Effector CD8-positive, alpha-beta T cell (primary cell): ENCODE measurements at regions not wholly inside any gene's neighbourhood (a gene's known extent, or its start where the extent isn't known, plus 50 kb on each side); places are given as distances from the start of the nearest gene placed in this dataset.
"Not testable (repeated sequence)": the region's sequence is repeated elsewhere in the genome, so short reads cannot be mapped to it uniquely, and the experiment has no call there.

Experiments used
- DNase-seq: peaks from one replicate; lab custom pipeline; 2025; lab: John Stamatoyannopoulos, UW

DNA sequence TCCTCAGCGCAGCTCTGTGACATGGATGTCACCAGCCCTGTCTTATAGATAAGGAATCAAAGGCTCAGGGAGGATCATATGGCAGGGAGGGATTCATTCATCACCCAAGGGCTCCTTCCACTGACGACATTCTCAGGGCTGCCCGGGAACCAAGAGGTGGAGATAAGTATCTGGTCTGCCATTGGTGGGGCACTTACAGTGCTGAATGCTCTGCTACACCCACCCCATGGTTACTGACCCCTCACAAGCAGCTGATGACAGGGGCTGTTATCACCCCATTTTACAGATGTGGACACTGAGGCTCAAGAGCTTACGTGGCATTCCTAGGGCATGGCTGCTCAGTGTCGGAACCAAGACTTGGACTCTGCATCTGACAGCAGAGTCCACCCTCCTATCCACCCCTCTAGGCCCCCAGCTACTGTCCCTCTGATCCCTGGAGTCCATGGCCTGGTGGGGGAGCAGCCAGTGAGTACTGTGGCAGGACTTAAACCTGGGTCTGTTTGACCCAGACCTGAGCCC is 155.1 kb downstream of the PTPRU start:
- no peak for DNase-seq

DNA sequence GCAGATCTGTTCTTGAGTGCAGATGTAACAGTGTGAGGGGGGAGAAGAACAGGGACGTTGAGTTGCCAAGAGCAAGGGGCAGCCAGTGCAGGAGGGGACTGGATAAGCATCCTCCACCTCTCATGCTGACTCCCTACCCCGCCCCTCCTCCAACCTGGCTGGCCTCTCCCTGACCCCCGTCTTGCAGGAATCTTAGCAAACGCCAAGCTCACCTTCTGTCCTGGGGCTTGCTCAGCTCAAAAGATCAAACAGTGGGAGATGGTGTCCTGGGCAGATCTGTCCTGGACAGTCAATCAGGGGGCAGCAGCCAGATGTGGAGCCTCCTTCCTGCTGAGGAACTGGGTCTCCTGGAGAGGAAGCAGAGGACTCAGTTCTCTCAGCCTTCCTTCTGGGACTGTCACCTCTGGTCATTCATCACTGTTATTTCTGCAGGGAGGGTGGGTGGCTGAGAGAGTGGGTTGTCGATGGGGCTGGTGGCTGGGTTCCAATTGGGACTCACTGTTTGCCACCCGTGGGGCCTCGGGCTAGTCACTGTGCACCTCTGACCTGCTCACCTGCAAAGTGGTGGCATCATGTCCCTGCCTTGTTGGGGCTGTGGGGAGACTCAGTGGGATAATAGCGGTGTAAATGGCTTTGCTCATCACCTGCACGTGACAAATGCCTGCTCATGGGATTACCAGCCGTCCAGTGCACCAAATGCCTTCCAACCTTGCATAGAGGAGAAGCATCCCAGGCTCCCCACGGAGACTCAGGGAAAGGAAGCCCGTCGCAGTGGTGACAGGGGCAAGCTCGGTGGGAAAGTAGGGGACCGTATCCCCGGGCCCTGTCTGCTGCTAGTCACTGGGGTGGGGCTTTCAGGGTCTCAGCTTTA is 154.4 kb downstream of the PTPRU start:
- DNase-seq: no peak

DNA sequence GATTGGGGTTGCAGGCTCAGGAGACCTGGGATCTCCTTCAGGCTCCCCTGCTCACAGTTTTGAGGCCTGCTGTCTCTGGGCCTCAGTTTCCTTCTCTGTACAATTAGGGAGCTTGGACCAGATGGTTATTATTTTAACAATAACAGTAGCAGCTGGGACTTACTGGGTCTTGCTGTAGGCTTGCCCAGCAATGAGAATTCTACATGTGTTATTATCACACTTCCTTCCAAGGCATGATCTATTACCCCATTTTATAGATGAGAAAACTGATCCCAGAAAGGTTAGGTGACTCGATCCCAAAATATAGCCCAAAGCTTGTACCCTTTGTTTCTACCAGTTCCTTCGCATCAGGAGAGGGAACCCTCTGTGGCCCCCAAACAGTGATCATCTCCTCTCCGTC is 153.8 kb downstream of the PTPRU start:
- no peak for DNase-seq

DNA sequence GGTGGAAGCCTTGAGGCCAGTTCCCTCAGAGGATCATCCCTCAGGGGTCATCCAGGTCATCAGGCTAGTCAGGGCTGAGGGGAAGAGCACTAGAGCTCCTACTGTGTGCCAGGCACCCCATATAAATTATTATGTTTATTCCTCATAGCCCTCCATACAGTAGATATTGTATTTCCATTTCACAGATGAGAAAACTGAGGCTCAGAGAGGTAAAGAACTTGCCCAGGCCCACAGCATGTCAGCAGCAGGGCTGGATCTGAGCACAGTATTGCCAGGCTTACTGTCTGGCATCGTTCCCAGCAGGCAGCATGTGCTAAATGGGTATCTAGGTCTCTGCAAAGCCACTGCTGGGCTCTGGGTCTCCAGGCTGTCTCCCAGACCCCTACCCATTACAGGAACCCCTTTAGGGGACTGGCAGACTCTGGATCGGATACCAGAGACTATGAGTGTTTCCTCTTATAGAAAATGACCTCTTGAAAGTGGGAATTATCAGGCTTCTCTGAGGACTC is 153.3 kb downstream of the PTPRU start:
- no peak for DNase-seq

DNA sequence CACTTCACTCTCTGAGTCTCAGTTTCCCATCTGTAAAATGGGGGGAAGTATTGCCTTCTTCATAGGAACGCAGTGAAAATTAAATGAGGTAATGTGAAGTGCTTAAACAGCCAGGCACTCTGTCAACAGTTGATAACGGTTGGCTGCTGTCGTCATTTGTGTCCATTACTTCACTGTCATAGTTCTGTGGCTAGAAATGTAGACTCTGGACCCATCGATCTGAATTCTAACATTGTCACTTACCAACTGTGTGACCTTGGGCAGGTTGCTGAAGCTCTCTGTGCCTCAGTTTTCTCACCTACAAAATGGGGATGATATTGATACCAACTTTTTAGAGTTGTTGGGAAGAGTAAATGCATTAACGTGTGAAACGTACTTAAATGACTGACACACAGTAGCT is 152.6 kb downstream of the PTPRU start:
- DNase-seq: no peak

DNA sequence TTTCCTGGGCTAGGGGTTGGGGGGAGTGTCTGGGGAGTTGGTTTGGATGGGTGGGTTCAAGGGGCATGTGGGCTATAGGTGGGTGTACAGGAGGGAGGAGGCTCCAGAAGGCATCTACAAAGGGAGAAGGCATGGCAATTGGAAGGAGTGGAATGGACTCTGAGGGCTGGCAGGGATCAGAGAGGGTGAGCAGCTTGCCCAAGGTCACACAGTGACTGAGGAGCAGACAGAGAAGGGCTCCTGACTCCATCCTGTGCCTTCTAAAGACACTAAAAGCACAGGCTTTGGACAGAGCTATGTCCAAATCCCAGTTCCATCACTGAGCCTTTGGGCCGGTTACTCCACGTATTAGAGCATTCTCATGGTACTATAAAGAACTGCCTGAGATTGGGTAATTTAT is 151.8 kb downstream of the PTPRU start:
- DNase-seq: no peak

DNA sequence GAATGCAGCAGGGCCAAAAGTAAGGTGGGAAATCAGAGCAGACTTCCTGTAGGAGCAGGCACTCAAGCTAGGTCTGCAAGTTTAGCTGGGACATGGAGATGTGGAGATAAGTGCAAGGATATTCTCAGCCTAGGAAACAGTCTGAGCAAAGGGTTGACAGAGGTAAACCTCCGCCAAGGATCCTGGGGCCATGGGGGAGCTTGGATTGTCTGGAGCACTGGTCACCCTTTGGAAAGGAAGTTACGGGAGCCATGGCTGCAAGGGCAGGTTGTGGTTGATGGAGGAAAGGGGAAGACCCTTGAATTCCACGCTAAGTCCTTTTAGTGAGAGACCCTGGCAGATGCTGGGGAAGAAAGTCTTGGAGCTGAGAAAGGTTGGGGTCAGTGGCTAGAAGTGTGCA is 150.9 kb downstream of the PTPRU start:
- no peak for DNase-seq

DNA sequence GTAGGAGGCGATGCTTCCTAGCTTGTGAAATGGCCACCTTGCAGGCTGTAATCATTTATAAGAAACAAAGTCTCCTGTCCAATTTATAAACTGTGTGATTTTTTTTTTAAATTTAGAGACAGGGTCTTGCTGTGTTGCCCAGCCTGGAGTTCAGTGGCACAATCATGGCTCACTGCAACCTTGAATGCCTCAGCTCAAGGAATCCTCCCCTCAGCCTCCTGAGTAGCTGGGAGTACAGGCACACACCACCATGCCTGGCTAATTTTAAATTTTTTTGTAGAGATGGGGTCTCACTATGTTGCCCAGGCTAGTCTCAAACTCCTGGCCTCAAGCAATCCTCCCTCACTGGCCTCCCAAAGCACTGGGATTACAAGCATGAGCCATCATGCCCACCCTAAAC is 150.1 kb downstream of the PTPRU start:
- not testable (repeated sequence) for DNase-seq

DNA sequence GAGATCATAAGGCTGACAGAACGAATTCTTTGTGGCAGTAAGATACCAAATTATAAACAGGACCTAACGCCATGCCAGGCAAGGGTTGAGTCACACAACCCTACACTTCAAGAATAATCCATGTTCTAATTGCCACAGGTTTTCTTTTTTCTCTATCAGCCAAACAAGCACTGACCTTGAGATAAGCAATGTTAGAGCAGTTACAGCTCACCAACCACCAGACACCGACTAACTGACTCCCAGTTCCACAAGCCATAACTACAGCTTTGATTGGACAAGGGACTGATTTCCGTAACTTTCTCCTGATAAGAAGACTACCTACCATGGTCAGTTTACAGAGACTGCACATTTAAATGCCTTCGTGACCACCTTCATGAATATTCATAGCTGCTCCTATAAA is 149.6 kb downstream of the PTPRU start:
- DNase-seq: no peak

DNA sequence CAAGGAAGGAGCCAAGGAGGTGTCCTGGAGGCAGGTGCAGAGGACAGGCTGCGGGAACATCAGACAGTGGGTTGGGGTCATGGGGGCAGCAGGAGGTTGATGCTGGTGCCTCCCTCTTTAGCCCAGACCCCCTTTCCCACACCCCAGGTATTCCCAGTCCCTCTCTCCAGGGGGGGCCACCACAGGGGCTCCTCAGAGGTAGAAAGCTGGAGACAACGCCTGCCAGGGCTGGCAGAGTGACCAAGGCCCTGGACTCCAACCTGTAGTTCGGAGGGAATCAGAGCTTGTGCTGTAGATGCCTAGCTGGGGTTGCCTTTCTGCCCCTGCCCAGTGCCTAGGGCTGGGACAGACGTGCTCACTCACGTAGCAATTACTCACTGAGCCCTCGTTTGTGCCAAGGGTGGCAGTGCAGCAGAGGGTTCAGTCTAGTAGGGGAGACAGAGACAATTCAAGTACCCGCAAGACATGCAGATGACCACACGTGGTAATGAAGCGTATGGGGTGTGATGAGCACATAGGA is 148.2 kb downstream of the PTPRU start:
- no peak for DNase-seq

DNA sequence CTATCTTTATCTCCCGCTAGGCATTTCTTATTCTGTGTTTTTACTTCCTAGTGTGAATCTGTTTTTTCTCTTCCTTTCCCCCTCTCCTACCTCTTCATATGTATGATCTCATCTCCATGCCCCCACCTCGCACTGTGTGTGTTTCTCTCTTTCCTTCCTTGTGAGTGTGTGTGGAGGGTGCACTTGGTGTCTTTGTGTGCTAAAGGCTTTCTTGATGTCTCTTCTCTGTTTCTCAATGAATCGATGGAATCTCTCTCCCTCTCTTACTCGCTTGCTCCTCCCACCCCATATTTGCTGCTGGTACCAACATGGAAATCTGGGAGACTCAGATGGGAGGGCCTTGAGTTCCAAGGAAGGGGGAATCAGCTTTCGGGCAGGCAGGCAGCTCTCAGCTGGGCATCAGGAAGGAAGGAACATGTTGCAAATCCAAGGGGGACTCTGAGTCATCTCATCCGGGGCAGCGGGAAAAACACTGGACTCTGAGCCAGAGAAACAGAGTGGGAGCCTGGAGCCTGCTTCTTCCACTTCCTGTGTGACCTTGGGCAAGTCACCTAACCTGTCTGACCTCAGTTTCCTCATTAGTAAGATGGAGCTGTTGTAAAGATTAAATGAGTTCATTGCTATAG is 147.5 kb downstream of the PTPRU start:
- no peak for DNase-seq

DNA sequence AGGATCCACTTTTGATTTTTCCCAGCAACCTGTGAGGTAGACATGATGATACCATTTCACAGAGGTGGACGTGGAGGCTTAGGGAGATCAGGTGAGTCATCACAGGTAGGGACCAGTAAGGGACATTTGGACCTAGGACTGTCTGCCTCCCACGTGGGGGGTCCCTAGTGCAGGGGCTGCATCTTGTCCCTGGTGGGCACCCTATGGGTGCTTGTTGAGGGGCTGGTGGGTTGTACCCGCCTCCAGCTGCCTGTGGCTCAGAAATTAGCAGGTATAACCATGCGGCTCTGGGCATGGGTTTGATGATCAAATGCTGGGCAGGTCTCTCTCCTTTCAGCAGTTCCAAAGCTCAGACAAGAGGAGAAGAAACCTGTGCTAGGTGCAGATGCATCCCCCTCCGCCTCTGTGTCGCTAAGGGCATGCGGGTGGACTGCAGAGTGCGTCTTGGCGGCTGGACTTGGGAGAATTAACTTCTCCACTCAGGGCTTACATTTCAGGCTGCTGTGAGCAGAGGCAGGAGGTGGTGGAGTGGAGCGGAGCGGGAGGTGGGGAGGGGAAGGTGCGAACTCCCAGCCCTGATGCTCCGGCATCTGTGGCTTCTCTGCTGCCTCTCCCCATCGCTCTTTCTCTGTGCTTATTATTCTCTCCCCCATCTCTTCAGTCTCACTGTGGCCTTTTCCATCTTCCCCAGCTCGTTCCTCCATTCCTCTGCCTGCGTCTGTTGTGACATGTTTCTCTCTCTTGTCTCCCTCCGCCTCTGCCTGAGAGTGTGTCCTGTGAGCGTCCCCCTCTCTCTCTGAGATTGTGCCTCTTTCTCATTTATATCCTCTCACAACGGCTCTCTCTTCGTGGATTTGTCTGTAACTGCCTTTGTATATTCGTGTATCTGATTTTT is 146.8 kb downstream of the PTPRU start:
- no peak for DNase-seq

DNA sequence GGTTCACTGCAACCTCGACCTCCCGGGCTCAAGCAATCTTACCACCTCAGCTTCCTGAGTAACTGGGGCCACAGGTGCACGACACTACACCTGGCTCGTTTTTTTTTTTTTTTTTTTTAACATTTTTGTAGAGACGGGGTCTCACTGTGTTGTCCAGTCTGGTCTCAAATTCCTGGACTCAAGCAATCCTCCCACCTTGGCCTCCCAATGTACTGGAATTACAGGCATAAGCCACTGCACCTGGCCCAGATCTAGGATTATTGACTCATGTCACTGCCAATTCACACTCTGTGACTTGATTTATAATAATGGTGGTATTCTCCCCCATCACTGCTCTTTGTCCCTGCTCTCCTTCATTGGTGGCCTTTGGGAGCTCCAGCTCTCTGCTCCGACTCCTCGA is 145.1 kb downstream of the PTPRU start:
- DNase-seq: no peak

DNA sequence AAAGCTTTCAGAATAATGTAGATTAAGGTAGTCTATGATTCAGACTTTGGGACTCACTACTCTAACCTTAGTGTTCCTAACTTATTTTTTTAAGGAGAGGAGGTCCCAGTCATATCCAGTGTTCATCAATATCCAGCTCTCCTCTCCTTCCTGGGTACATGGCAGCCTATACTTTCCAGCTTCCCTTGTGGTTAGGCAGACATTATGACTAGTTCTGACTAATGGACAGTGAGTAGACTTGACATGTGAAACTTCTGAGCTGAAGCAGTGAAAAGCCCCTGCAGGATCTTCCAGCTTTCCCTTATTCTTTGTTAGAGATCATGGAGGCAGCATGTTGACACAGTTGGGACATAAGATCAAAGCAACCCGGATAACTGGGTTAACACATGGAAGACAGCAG is 144.2 kb downstream of the PTPRU start:
- DNase-seq: no peak

DNA sequence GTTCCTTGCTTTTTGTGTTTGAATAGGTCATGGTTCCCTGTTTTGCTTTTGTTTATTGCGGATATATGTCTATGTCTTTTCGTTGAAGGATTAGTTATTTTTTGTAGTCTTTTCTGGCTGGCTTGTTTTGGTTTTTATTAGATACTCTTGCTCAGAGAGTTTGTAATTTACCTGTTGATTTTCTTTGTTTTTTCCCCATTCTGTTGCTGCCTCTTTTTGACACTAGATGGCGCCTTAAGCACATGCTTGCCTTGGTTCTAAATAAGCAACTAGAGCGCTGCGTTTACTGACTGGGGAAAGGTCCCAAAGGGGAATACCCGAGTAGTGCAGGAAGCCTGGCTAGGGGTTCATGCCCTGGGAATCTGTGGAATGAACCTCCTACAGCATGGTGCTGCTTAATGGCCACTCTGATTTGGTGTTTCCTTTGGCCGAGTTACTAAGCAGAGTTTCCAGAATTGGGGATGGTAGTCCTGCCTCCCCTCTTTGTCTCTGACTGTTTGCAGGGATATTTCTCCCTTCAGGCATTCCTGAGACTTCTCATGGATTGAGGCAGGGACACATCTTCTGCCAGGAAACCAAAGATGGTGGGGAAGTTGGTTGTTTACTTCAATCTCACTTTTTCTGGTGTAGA is 143.2 kb downstream of the PTPRU start:
- no peak for DNase-seq
